IMR-90 (cell line): ENCODE measurements at regions not wholly inside any gene's neighbourhood (a gene's known extent, or its start where the extent isn't known, plus 50 kb on each side); places are given as distances from the start of the nearest gene placed in this dataset.

Experiments
- ATAC-seq: fragments of 200-7000 bp; cut with Tn5 transposase; 2 replicates; pipeline ENCODE4 v1.9.1; 2020; ENCODE audit warnings: low read depth, mild to moderate bottlenecking, moderate library complexity
- BruUV-seq: library from RNA; stranded (reverse); fragments of 400-500 nt; replicated peaks from 2 replicates; lab custom pipeline; 2021; lab: Mats Ljungman, UMichigan
- CTCF ChIA-PET: fragments of 300-600 bp; formaldehyde crosslinking; extraction: SDS; loops from one replicate; lab custom pipeline; 2021; ENCODE audit warnings: antibody characterized with exemption; lab: Yijun Ruan, JAX
- POLR2A ChIA-PET: fragments of 300-600 bp; sonication (Branson Sonifier 250); formaldehyde crosslinking; loops from one replicate; lab custom pipeline; 2022; ENCODE audit warnings: antibody characterized with exemption; ENCODE audit not compliant: unreplicated experiment; lab: Charles Lee
- DNase-seq: peaks from one replicate; pipeline ENCODE4 v3.0.0; 2013
- H2AFZ ChIP-seq: replicated peaks from 2 replicates; pipeline ENCODE3; 2013; ENCODE audit warnings: low read length, mild to moderate bottlenecking; ENCODE audit not compliant: poor library complexity
- H2AK5ac ChIP-seq: 2 replicates; pipeline ENCODE4 v1.6.1; 2013; ENCODE audit warnings: low read depth, low read length, inconsistent platforms
- H2AK9ac ChIP-seq: replicated peaks from 2 replicates; pipeline ENCODE3; 2013; ENCODE audit warnings: mild to moderate bottlenecking, low read depth, low read length, moderate library complexity; ENCODE audit not compliant: poor library complexity
- H2BK120ac ChIP-seq: 2 replicates; pipeline ENCODE4 v1.6.1; 2013; ENCODE audit warnings: low read depth, low read length, inconsistent platforms
- H2BK15ac ChIP-seq: 3 replicates; pipeline ENCODE4 v1.6.1; 2013; ENCODE audit warnings: low read depth, low read length, inconsistent platforms
- H2BK20ac ChIP-seq: 2 replicates; pipeline ENCODE4 v1.6.1; 2013; ENCODE audit warnings: low read depth, mild to moderate bottlenecking, inconsistent platforms, low read length, moderate library complexity
- H2BK5ac ChIP-seq: 2 replicates; pipeline ENCODE4 v1.6.1; 2013; ENCODE audit warnings: mild to moderate bottlenecking, low read depth, low read length, inconsistent platforms; ENCODE audit not compliant: poor library complexity, severe bottlenecking
- H3K14ac ChIP-seq: replicated peaks from 2 replicates; pipeline ENCODE4 v1.6.1; 2013; ENCODE audit warnings: low read depth, low read length, inconsistent platforms
- H3K18ac ChIP-seq: 2 replicates; pipeline ENCODE4 v1.6.1; 2013; ENCODE audit warnings: low read depth, low read length, control low read depth
- H3K23ac ChIP-seq: 2 replicates; pipeline ENCODE4 v1.6.1; 2013; ENCODE audit warnings: low read depth, low read length, inconsistent platforms
- H3K27ac ChIP-seq: 2 replicates; pipeline ENCODE4 v1.5.1; 2013; ENCODE audit warnings: mild to moderate bottlenecking, control low read depth, low read length; ENCODE audit not compliant: insufficient read depth
- H3K27me3 ChIP-seq: 2 replicates; pipeline ENCODE4 v1.6.1; 2013; ENCODE audit warnings: low read length; ENCODE audit not compliant: control insufficient read depth, insufficient read depth
- H3K36me3 ChIP-seq: 2 replicates; pipeline ENCODE4 v1.6.1; 2013; ENCODE audit warnings: low read length, mixed read lengths; ENCODE audit not compliant: control insufficient read depth, insufficient read depth
- H3K4ac ChIP-seq: 2 replicates; pipeline ENCODE4 v1.6.1; 2013; ENCODE audit warnings: low read depth, low read length, inconsistent platforms
- H3K4me1 ChIP-seq: 2 replicates; pipeline ENCODE4 v1.6.1; 2013; ENCODE audit warnings: low read length, mixed read lengths; ENCODE audit not compliant: control insufficient read depth, insufficient read depth
- H3K4me2 ChIP-seq: 2 replicates; pipeline ENCODE4 v1.6.1; 2013; ENCODE audit warnings: low read depth, mild to moderate bottlenecking, control low read depth, low read length, moderate library complexity
- H3K4me3 ChIP-seq: 2 replicates; pipeline ENCODE4 v1.5.1; 2013; ENCODE audit warnings: low read depth, mild to moderate bottlenecking, control low read depth, low read length, moderate library complexity; ENCODE audit not compliant: insufficient read depth
- H3K56ac ChIP-seq: 2 replicates; pipeline ENCODE4 v1.6.1; 2013; ENCODE audit warnings: low read length, inconsistent platforms; ENCODE audit not compliant: insufficient read depth; ENCODE audit errors: extremely low read depth
- H3K79me1 ChIP-seq, 2 experiments: 2 replicates each; pipeline ENCODE4 v1.6.1; 2013; ENCODE audit warnings: low read length in 2 of 2, inconsistent platforms in 1 of 2, low read depth in 1 of 2
- H3K9ac ChIP-seq: 2 replicates; pipeline ENCODE4 v1.6.1; 2013; ENCODE audit warnings: low read depth, low read length, control low read depth
- H3K9me1 ChIP-seq: 2 replicates; pipeline ENCODE4 v1.6.1; 2013; ENCODE audit warnings: low read length, inconsistent platforms; ENCODE audit not compliant: insufficient read depth
- H3K9me3 ChIP-seq: 2 replicates; pipeline ENCODE4 v1.6.1; 2013; ENCODE audit warnings: low read length; ENCODE audit not compliant: control insufficient read depth, insufficient read depth
- H4K20me1 ChIP-seq: 2 replicates; pipeline ENCODE4 v1.6.1; 2013; ENCODE audit warnings: low read length, inconsistent platforms; ENCODE audit not compliant: insufficient read depth
- H4K5ac ChIP-seq: 2 replicates; pipeline ENCODE4 v1.6.1; 2013; ENCODE audit warnings: mild to moderate bottlenecking, low read depth, low read length, control low read depth
- H4K8ac ChIP-seq, 2 experiments: 2 replicates each; pipeline ENCODE4 v1.6.1; 2013; ENCODE audit warnings: low read depth in 2 of 2, low read length in 2 of 2, control low read depth in 1 of 2, inconsistent platforms in 1 of 2
- H4K91ac ChIP-seq: 2 replicates; pipeline ENCODE4 v1.6.1; 2013; ENCODE audit warnings: low read depth, low read length, inconsistent platforms; ENCODE audit not compliant: insufficient read depth
- BHLHE40 ChIP-seq: fragments of 150-350 bp; IDR thresholded peaks from 2 replicates; pipeline ENCODE4 v1.6.1; 2016; ENCODE audit warnings: mild to moderate bottlenecking, low read depth, low read length
- CEBPB ChIP-seq: IDR thresholded peaks from 2 replicates; pipeline ENCODE4 v1.6.1; 2012; ENCODE audit warnings: low read depth, low read length, improper control_type of control experiment
- CHD1 ChIP-seq: IDR thresholded peaks from 2 replicates; pipeline ENCODE4 v1.6.1; 2012; ENCODE audit warnings: low read depth, low read length, improper control_type of control experiment
- CTCF ChIP-seq: conservative IDR thresholded peaks from 2 replicates; pipeline ENCODE4 v1.5.1; 2012; ENCODE audit warnings: mild to moderate bottlenecking, low read depth, low read length, improper control_type of control experiment
- ELK1 ChIP-seq: fragments of 150-350 bp; IDR thresholded peaks from 2 replicates; pipeline ENCODE4 v1.6.1; 2016; ENCODE audit warnings: low read depth, mild to moderate bottlenecking, low read length, moderate library complexity, borderline replicate concordance
- FOS ChIP-seq: fragments of 150-350 bp; IDR thresholded peaks from 2 replicates; pipeline ENCODE4 v1.6.1; 2016; ENCODE audit warnings: low read depth, low read length
- MAFK ChIP-seq: IDR thresholded peaks from 2 replicates; pipeline ENCODE4 v1.6.1; 2012; ENCODE audit warnings: low read depth, low read length, improper control_type of control experiment
- MAZ ChIP-seq: IDR thresholded peaks from 2 replicates; pipeline ENCODE4 v1.6.1; 2012; ENCODE audit warnings: low read depth, mild to moderate bottlenecking, low read length, improper control_type of control experiment, moderate library complexity, borderline replicate concordance
- MXI1 ChIP-seq: IDR thresholded peaks from 2 replicates; pipeline ENCODE4 v1.6.1; 2012; ENCODE audit warnings: low read depth, mild to moderate bottlenecking, low read length, moderate library complexity, borderline replicate concordance
- POLR2A ChIP-seq: IDR thresholded peaks from 2 replicates; pipeline ENCODE4 v1.6.1; 2012; ENCODE audit warnings: mild to moderate bottlenecking, low read depth, low read length
- RAD21 ChIP-seq: IDR thresholded peaks from 2 replicates; pipeline ENCODE4 v1.6.1; 2012; ENCODE audit warnings: low read length, improper control_type of control experiment
- RCOR1 ChIP-seq: IDR thresholded peaks from 2 replicates; pipeline ENCODE4 v1.6.1; 2012; ENCODE audit warnings: mild to moderate bottlenecking, low read length, improper control_type of control experiment; ENCODE audit not compliant: insufficient replicate concordance
- RFX5 ChIP-seq: IDR thresholded peaks from 2 replicates; pipeline ENCODE4 v1.8.0; 2012; ENCODE audit warnings: low read depth, mild to moderate bottlenecking, low read length, moderate library complexity
- SMC3 ChIP-seq: fragments of 150-350 bp; IDR thresholded peaks from 2 replicates; pipeline ENCODE4 v1.6.1; 2016; ENCODE audit warnings: low read depth, mild to moderate bottlenecking, antibody characterized with exemption, low read length, moderate library complexity
- USF2 ChIP-seq: fragments of 150-350 bp; IDR thresholded peaks from 2 replicates; pipeline ENCODE4 v1.6.1; 2017; ENCODE audit warnings: mild to moderate bottlenecking, antibody characterized with exemption, low read length, low read depth
- WGBS, 2 experiments: methylation state at CpG; one replicate each; pipeline versions ENCODE4 v1.1.5 to v1.1.7; 2013; ENCODE audit warnings: missing lambda C conversion rate in 2 of 2; ENCODE audit not compliant: insufficient read length in 1 of 2; ENCODE audit errors: extremely low coverage in 2 of 2; 5-methylcytosine and 5-hydroxymethylcytosine counted together
- dilution Hi-C: fragments of 300-500 bp; cut with HindIII; formaldehyde crosslinking; loops from one replicate; pipeline ENCODE4 v1.14.3; 2018; ENCODE audit warnings: low sequenced_read_pairs; ENCODE audit not compliant: unreplicated experiment
- in situ Hi-C: fragments of 300-500 bp; cut with MboI; formaldehyde crosslinking; loops from 3 replicates; pipeline ENCODE4 v1.14.3; 2019; ENCODE audit warnings: low sequenced_read_pairs, inconsistent platforms, mixed read lengths
- intact Hi-C: fragments of 100-400 bp; cut with micrococcal nuclease; formaldehyde crosslinking; loops from 2 replicates; pipeline ENCODE4 v1.10.0; 2022

- H2BK120ac ChIP-seq = no peak overlapping the region
- H3K9me3 ChIP-seq = no peaks in the 10 kb centered on the region
- dilution Hi-C loops (no loop called here), intact Hi-C loops (no loop called here), in situ Hi-C loops (no loop called here)
- WGBS, 2 experiments = no CpG with 5 or more reads among the region's 6 CpGs
- no peaks in the 10 kb centered on the region for H3K27me3 ChIP-seq
- no peak overlapping the region for H2BK20ac ChIP-seq
- no peak overlapping the region for H3K9ac ChIP-seq
- no peak overlapping the region for H3K4ac ChIP-seq
- no peak overlapping the region for H3K56ac ChIP-seq
- H4K5ac ChIP-seq = no peak overlapping the region
- no peaks in the 10 kb centered on the region for H4K20me1 ChIP-seq
- H3K27ac ChIP-seq = no peak overlapping the region
- H3K36me3 ChIP-seq = no peaks in the 10 kb centered on the region
- no peak overlapping the region for H2BK15ac ChIP-seq
- no peak overlapping the region for H2AK9ac ChIP-seq
- no peak overlapping the region for H2AK5ac ChIP-seq
- no peak overlapping the region; the same call in 1 of the 2 replicates for H3K14ac ChIP-seq
- H3K4me2 ChIP-seq = peak overlapping the region; percentile 5; the same call in 1 of the 2 replicates
- H3K9me1 ChIP-seq = peaks cover 4% of the 10 kb centered on the region; the same call in 1 of the 2 replicates
- H3K4me1 ChIP-seq = peaks cover 2% of the 10 kb centered on the region; the same call in 1 of the 2 replicates
- DNase-seq = peak; percentile 15
- H2BK5ac ChIP-seq = no peak overlapping the region
- CTCF ChIA-PET = no interaction called here
- H4K91ac ChIP-seq = no peak overlapping the region
- H3K4me3 ChIP-seq = no peak overlapping the region
- no peak overlapping the region for H2AFZ ChIP-seq
- no peak overlapping the region for H4K8ac ChIP-seq
- H3K18ac ChIP-seq = no peak overlapping the region
- 0 out of 2 replicates have a peak overlapping the region, but pooled peaks have one; percentile 16 for H3K23ac ChIP-seq
- POLR2A ChIA-PET = no interaction called here
- no peak for ATAC-seq
- BruUV-seq = no TSS peak
- peaks cover 7 to 39% of the 10 kb centered on the region in 2 experiments for H3K79me1 ChIP-seq
- TF ChIP-seq MAZ (no peak), BHLHE40 (no peak), RAD21 (no peak), SMC3 (no peak), RCOR1 (no peak), USF2 (no peak), MXI1 (no peak), MAFK (no peak), CHD1 (no peak), RFX5 (no peak), ELK1 (no peak), CTCF (no peak), FOS (no peak), POLR2A (no peak), CEBPB (no peak)
These were observed 118.6 kb upstream of the CCDC28A start for GRCh38 chr6:138654715-138655634.
